Fibroblast of lung (primary cell): ENCODE measurements at regions not wholly inside any gene's neighbourhood (a gene's known extent, or its start where the extent isn't known, plus 50 kb on each side); places are given as distances from the start of the nearest gene placed in this dataset.

ENCODE experiments used
- EZH2 ChIP-seq: IDR thresholded peaks from 2 replicates; pipeline ENCODE4 v1.5.1; 2012; ENCODE audit warnings: low read length, control low read depth, mild to moderate bottlenecking; ENCODE audit errors: missing control alignments
- TF ChIP-seq, protein P1 (sequence below), 2 donors: IDR thresholded peaks in 1 of 2; conservative IDR thresholded peaks in 1 of 2; 1 replicate in 1 of 2; 2 replicates in 1 of 2; pipeline ENCODE4 v1.5.1; 2011 to 2012; ENCODE audit warnings: low read length in 2 of 2, control low read depth in 1 of 2, inconsistent platforms in 1 of 2, low read depth in 1 of 2, mild to moderate bottlenecking in 1 of 2

DNA sequence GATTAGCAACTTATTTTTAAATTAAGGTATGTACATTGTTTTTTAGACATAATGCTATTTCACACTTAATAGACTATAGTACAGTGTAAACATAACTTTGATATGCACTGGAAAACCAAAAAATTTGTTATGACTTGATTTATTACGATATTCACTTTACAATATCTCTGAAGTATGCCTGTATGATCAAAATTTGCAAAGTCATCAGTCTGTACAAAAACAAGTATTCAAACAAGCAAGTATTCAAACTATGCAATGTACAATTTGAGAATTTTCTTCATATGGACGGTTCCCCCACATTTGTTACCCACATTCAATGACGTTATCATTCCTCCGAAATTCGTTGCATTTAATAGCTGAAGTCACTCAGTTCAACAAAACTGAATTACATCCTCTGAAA lies 147.9 kb downstream of the AVL9 start:
- TF ChIP-seq, protein P1, sequence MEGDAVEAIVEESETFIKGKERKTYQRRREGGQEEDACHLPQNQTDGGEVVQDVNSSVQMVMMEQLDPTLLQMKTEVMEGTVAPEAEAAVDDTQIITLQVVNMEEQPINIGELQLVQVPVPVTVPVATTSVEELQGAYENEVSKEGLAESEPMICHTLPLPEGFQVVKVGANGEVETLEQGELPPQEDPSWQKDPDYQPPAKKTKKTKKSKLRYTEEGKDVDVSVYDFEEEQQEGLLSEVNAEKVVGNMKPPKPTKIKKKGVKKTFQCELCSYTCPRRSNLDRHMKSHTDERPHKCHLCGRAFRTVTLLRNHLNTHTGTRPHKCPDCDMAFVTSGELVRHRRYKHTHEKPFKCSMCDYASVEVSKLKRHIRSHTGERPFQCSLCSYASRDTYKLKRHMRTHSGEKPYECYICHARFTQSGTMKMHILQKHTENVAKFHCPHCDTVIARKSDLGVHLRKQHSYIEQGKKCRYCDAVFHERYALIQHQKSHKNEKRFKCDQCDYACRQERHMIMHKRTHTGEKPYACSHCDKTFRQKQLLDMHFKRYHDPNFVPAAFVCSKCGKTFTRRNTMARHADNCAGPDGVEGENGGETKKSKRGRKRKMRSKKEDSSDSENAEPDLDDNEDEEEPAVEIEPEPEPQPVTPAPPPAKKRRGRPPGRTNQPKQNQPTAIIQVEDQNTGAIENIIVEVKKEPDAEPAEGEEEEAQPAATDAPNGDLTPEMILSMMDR (conservative IDR thresholded peaks at IDR 0.05 in 1 of 2, IDR thresholded peaks at IDR 0.05 in 1 of 2; ENCODE audit: low read depth in 1 of 2, low read length in 2 of 2) = no peak
- no peak for TF ChIP-seq EZH2
